ENCODE measurements at regions not wholly inside any gene's neighbourhood (a gene's known extent, or its start where the extent isn't known, plus 50 kb on each side); places are given as distances from the start of the nearest gene placed in this dataset.

- no peak for TF ChIP-seq EP300 (conservative IDR thresholded peaks at IDR 0.05; ENCODE audit: poor library complexity, severe bottlenecking)
- TF ChIP-seq CTCF (IDR thresholded peaks at IDR 0.05; ENCODE audit: poor library complexity, severe bottlenecking): no peak
- TF ChIP-seq EZH2 (IDR thresholded peaks at IDR 0.05; ENCODE audit: borderline replicate concordance, insufficient read depth, low read length, poor library complexity, severe bottlenecking): no peak
- no peak for TF ChIP-seq RAD21 (conservative IDR thresholded peaks at IDR 0.05)
- no peak for TF ChIP-seq MXI1 (conservative IDR thresholded peaks at IDR 0.05; ENCODE audit: poor library complexity, severe bottlenecking)
- no peak for TF ChIP-seq TAF1 (IDR thresholded peaks at IDR 0.05; ENCODE audit: low read depth)
These were observed 225.2 kb downstream of the NPR3 start for GRCh38 chr5:32936329-32936728.

All from neural cell (in vitro differentiated cells).